IMR-90 (cell line): ENCODE measurements at regions not wholly inside any gene's neighbourhood (a gene's known extent, or its start where the extent isn't known, plus 50 kb on each side); places are given as distances from the start of the nearest gene placed in this dataset.

ENCODE experiments used
- ATAC-seq: fragments of 200-7000 bp; cut with Tn5 transposase; 2 replicates; pipeline ENCODE4 v1.9.1; 2020; ENCODE audit warnings: low read depth, mild to moderate bottlenecking, moderate library complexity
- BruUV-seq: library from RNA; stranded (reverse); fragments of 400-500 nt; replicated peaks from 2 replicates; lab custom pipeline; 2021; lab: Mats Ljungman, UMichigan
- CTCF ChIA-PET: fragments of 300-600 bp; formaldehyde crosslinking; extraction: SDS; loops from one replicate; lab custom pipeline; 2021; ENCODE audit warnings: antibody characterized with exemption; lab: Yijun Ruan, JAX
- POLR2A ChIA-PET: fragments of 300-600 bp; sonication (Branson Sonifier 250); formaldehyde crosslinking; loops from one replicate; lab custom pipeline; 2022; ENCODE audit warnings: antibody characterized with exemption; ENCODE audit not compliant: unreplicated experiment; lab: Charles Lee
- DNase-seq: peaks from one replicate; pipeline ENCODE4 v3.0.0; 2013
- H2AFZ ChIP-seq: replicated peaks from 2 replicates; pipeline ENCODE3; 2013; ENCODE audit warnings: low read length, mild to moderate bottlenecking; ENCODE audit not compliant: poor library complexity
- H2AK5ac ChIP-seq: 2 replicates; pipeline ENCODE4 v1.6.1; 2013; ENCODE audit warnings: low read depth, low read length, inconsistent platforms
- H2AK9ac ChIP-seq: replicated peaks from 2 replicates; pipeline ENCODE3; 2013; ENCODE audit warnings: mild to moderate bottlenecking, low read depth, low read length, moderate library complexity; ENCODE audit not compliant: poor library complexity
- H2BK120ac ChIP-seq: 2 replicates; pipeline ENCODE4 v1.6.1; 2013; ENCODE audit warnings: low read depth, low read length, inconsistent platforms
- H2BK15ac ChIP-seq: 3 replicates; pipeline ENCODE4 v1.6.1; 2013; ENCODE audit warnings: low read depth, low read length, inconsistent platforms
- H2BK20ac ChIP-seq: 2 replicates; pipeline ENCODE4 v1.6.1; 2013; ENCODE audit warnings: low read depth, mild to moderate bottlenecking, inconsistent platforms, low read length, moderate library complexity
- H2BK5ac ChIP-seq: 2 replicates; pipeline ENCODE4 v1.6.1; 2013; ENCODE audit warnings: mild to moderate bottlenecking, low read depth, low read length, inconsistent platforms; ENCODE audit not compliant: poor library complexity, severe bottlenecking
- H3K14ac ChIP-seq: replicated peaks from 2 replicates; pipeline ENCODE4 v1.6.1; 2013; ENCODE audit warnings: low read depth, low read length, inconsistent platforms
- H3K18ac ChIP-seq: 2 replicates; pipeline ENCODE4 v1.6.1; 2013; ENCODE audit warnings: low read depth, low read length, control low read depth
- H3K23ac ChIP-seq: 2 replicates; pipeline ENCODE4 v1.6.1; 2013; ENCODE audit warnings: low read depth, low read length, inconsistent platforms
- H3K27ac ChIP-seq: 2 replicates; pipeline ENCODE4 v1.5.1; 2013; ENCODE audit warnings: mild to moderate bottlenecking, control low read depth, low read length; ENCODE audit not compliant: insufficient read depth
- H3K27me3 ChIP-seq: 2 replicates; pipeline ENCODE4 v1.6.1; 2013; ENCODE audit warnings: low read length; ENCODE audit not compliant: control insufficient read depth, insufficient read depth
- H3K36me3 ChIP-seq: 2 replicates; pipeline ENCODE4 v1.6.1; 2013; ENCODE audit warnings: low read length, mixed read lengths; ENCODE audit not compliant: control insufficient read depth, insufficient read depth
- H3K4ac ChIP-seq: 2 replicates; pipeline ENCODE4 v1.6.1; 2013; ENCODE audit warnings: low read depth, low read length, inconsistent platforms
- H3K4me1 ChIP-seq: 2 replicates; pipeline ENCODE4 v1.6.1; 2013; ENCODE audit warnings: low read length, mixed read lengths; ENCODE audit not compliant: control insufficient read depth, insufficient read depth
- H3K4me2 ChIP-seq: 2 replicates; pipeline ENCODE4 v1.6.1; 2013; ENCODE audit warnings: low read depth, mild to moderate bottlenecking, control low read depth, low read length, moderate library complexity
- H3K4me3 ChIP-seq: 2 replicates; pipeline ENCODE4 v1.5.1; 2013; ENCODE audit warnings: low read depth, mild to moderate bottlenecking, control low read depth, low read length, moderate library complexity; ENCODE audit not compliant: insufficient read depth
- H3K56ac ChIP-seq: 2 replicates; pipeline ENCODE4 v1.6.1; 2013; ENCODE audit warnings: low read length, inconsistent platforms; ENCODE audit not compliant: insufficient read depth; ENCODE audit errors: extremely low read depth
- H3K79me1 ChIP-seq, 2 experiments: 2 replicates each; pipeline ENCODE4 v1.6.1; 2013; ENCODE audit warnings: low read length in 2 of 2, inconsistent platforms in 1 of 2, low read depth in 1 of 2
- H3K9ac ChIP-seq: 2 replicates; pipeline ENCODE4 v1.6.1; 2013; ENCODE audit warnings: low read depth, low read length, control low read depth
- H3K9me1 ChIP-seq: 2 replicates; pipeline ENCODE4 v1.6.1; 2013; ENCODE audit warnings: low read length, inconsistent platforms; ENCODE audit not compliant: insufficient read depth
- H3K9me3 ChIP-seq: 2 replicates; pipeline ENCODE4 v1.6.1; 2013; ENCODE audit warnings: low read length; ENCODE audit not compliant: control insufficient read depth, insufficient read depth
- H4K20me1 ChIP-seq: 2 replicates; pipeline ENCODE4 v1.6.1; 2013; ENCODE audit warnings: low read length, inconsistent platforms; ENCODE audit not compliant: insufficient read depth
- H4K5ac ChIP-seq: 2 replicates; pipeline ENCODE4 v1.6.1; 2013; ENCODE audit warnings: mild to moderate bottlenecking, low read depth, low read length, control low read depth
- H4K8ac ChIP-seq, 2 experiments: 2 replicates each; pipeline ENCODE4 v1.6.1; 2013; ENCODE audit warnings: low read depth in 2 of 2, low read length in 2 of 2, control low read depth in 1 of 2, inconsistent platforms in 1 of 2
- H4K91ac ChIP-seq: 2 replicates; pipeline ENCODE4 v1.6.1; 2013; ENCODE audit warnings: low read depth, low read length, inconsistent platforms; ENCODE audit not compliant: insufficient read depth
- BHLHE40 ChIP-seq: fragments of 150-350 bp; IDR thresholded peaks from 2 replicates; pipeline ENCODE4 v1.6.1; 2016; ENCODE audit warnings: mild to moderate bottlenecking, low read depth, low read length
- CEBPB ChIP-seq: IDR thresholded peaks from 2 replicates; pipeline ENCODE4 v1.6.1; 2012; ENCODE audit warnings: low read depth, low read length, improper control_type of control experiment
- FOS ChIP-seq: fragments of 150-350 bp; IDR thresholded peaks from 2 replicates; pipeline ENCODE4 v1.6.1; 2016; ENCODE audit warnings: low read depth, low read length
- MAZ ChIP-seq: IDR thresholded peaks from 2 replicates; pipeline ENCODE4 v1.6.1; 2012; ENCODE audit warnings: low read depth, mild to moderate bottlenecking, low read length, improper control_type of control experiment, moderate library complexity, borderline replicate concordance
- POLR2A ChIP-seq: IDR thresholded peaks from 2 replicates; pipeline ENCODE4 v1.6.1; 2012; ENCODE audit warnings: mild to moderate bottlenecking, low read depth, low read length
- RAD21 ChIP-seq: IDR thresholded peaks from 2 replicates; pipeline ENCODE4 v1.6.1; 2012; ENCODE audit warnings: low read length, improper control_type of control experiment
- RCOR1 ChIP-seq: IDR thresholded peaks from 2 replicates; pipeline ENCODE4 v1.6.1; 2012; ENCODE audit warnings: mild to moderate bottlenecking, low read length, improper control_type of control experiment; ENCODE audit not compliant: insufficient replicate concordance
- RFX5 ChIP-seq: IDR thresholded peaks from 2 replicates; pipeline ENCODE4 v1.8.0; 2012; ENCODE audit warnings: low read depth, mild to moderate bottlenecking, low read length, moderate library complexity
- WGBS, 2 experiments: methylation state at CpG; one replicate each; pipeline versions ENCODE4 v1.1.5 to v1.1.7; 2013; ENCODE audit warnings: missing lambda C conversion rate in 2 of 2; ENCODE audit not compliant: insufficient read length in 1 of 2; ENCODE audit errors: extremely low coverage in 2 of 2; 5-methylcytosine and 5-hydroxymethylcytosine counted together
- dilution Hi-C: fragments of 300-500 bp; cut with HindIII; formaldehyde crosslinking; loops from one replicate; pipeline ENCODE4 v1.14.3; 2018; ENCODE audit warnings: low sequenced_read_pairs; ENCODE audit not compliant: unreplicated experiment
- in situ Hi-C: fragments of 300-500 bp; cut with MboI; formaldehyde crosslinking; loops from 3 replicates; pipeline ENCODE4 v1.14.3; 2019; ENCODE audit warnings: low sequenced_read_pairs, inconsistent platforms, mixed read lengths
- intact Hi-C: fragments of 100-400 bp; cut with micrococcal nuclease; formaldehyde crosslinking; loops from 2 replicates; pipeline ENCODE4 v1.10.0; 2022
- TF ChIP-seq, protein P1 (sequence below): fragments of 150-350 bp; IDR thresholded peaks from 2 replicates; pipeline ENCODE4 v1.6.1; 2016; ENCODE audit warnings: low read depth, mild to moderate bottlenecking, low read length, moderate library complexity, borderline replicate concordance

- BruUV-seq, result no TSS peak
- Histone ChIP-seq H3K36me3 (no peaks in the 10 kb centered on the region), H3K79me1 (no peaks in the 10 kb centered on the region), H3K4ac (no peak overlapping the region), H3K9me3 (no peaks in the 10 kb centered on the region), H3K27me3 (no peaks in the 10 kb centered on the region), H4K91ac (no peak overlapping the region), H3K14ac (no peak overlapping the region), H4K20me1 (no peaks in the 10 kb centered on the region), H3K18ac (no peak overlapping the region), H2AK9ac (no peak overlapping the region), H3K4me3 (no peak overlapping the region), H2BK20ac (no peak overlapping the region), H4K5ac (no peak overlapping the region), H2BK5ac (no peak overlapping the region), H3K9me1 (no peaks in the 10 kb centered on the region), H3K4me1 (no peaks in the 10 kb centered on the region), H4K8ac (no peak overlapping the region), H3K56ac (no peak overlapping the region), H2BK15ac (no peak overlapping the region), H3K9ac (no peak overlapping the region), H3K4me2 (no peak overlapping the region), H2BK120ac (no peak overlapping the region), H3K23ac (no peak overlapping the region), H2AK5ac (no peak overlapping the region), H3K27ac (no peak overlapping the region), H2AFZ (no peak overlapping the region)
- in situ Hi-C loops (no loop called here), intact Hi-C loops (no loop called here), dilution Hi-C loops (no loop called here)
- no peak for DNase-seq
- TF ChIP-seq POLR2A (no peak), MAZ (no peak), RFX5 (no peak), RAD21 (no peak), RCOR1 (no peak), BHLHE40 (no peak), CEBPB (no peak), FOS (no peak)
- TF ChIP-seq, protein P1, sequence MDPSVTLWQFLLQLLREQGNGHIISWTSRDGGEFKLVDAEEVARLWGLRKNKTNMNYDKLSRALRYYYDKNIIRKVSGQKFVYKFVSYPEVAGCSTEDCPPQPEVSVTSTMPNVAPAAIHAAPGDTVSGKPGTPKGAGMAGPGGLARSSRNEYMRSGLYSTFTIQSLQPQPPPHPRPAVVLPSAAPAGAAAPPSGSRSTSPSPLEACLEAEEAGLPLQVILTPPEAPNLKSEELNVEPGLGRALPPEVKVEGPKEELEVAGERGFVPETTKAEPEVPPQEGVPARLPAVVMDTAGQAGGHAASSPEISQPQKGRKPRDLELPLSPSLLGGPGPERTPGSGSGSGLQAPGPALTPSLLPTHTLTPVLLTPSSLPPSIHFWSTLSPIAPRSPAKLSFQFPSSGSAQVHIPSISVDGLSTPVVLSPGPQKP, result no peak
- ATAC-seq, result no peak
- no CpG with 5 or more reads among the region's 4 CpGs for WGBS, 2 experiments
- CTCF ChIA-PET, result no interaction called here
- POLR2A ChIA-PET, result no interaction called here
Observed at GRCh38 chr17:56011406-56012131, 141.7 kb upstream of the ANKFN1 start.
